IPS DF 6.9 (cell line): ENCODE measurements at regions not wholly inside any gene's neighbourhood (a gene's known extent, or its start where the extent isn't known, plus 50 kb on each side); places are given as distances from the start of the nearest gene placed in this dataset.

ENCODE experiments used
- DNase-seq: peaks from one replicate; pipeline ENCODE4 v3.0.0-alpha.2; 2013; ENCODE audit warnings: low read depth, low spot score
- H3K27ac ChIP-seq: one replicate; pipeline ENCODE4 v1.5.1; 2013; ENCODE audit warnings: low read length, control low read depth
- H3K27me3 ChIP-seq: 2 replicates; pipeline ENCODE4 v1.6.1; 2013; ENCODE audit warnings: mild to moderate bottlenecking, low read length; ENCODE audit not compliant: control insufficient read depth, insufficient read depth
- H3K36me3 ChIP-seq: 2 replicates; pipeline ENCODE4 v1.6.1; 2013; ENCODE audit warnings: low read length; ENCODE audit not compliant: control insufficient read depth, insufficient read depth
- H3K4me1 ChIP-seq: 2 replicates; pipeline ENCODE4 v1.6.1; 2013; ENCODE audit warnings: low read length; ENCODE audit not compliant: control insufficient read depth, insufficient read depth
- H3K4me3 ChIP-seq: 2 replicates; pipeline ENCODE4 v1.5.1; 2013; ENCODE audit warnings: mild to moderate bottlenecking, low read length
- H3K9me3 ChIP-seq: 2 replicates; pipeline ENCODE4 v1.6.1; 2013; ENCODE audit warnings: low read length, inconsistent platforms; ENCODE audit not compliant: control insufficient read depth, insufficient read depth
- WGBS: extraction: QIAGEN DNeasy Blood & Tissue Kit; methylation state at CpG from one replicate; pipeline ENCODE4 v1.1.7; 2013; ENCODE audit warnings: mixed read lengths, missing lambda C conversion rate; ENCODE audit not compliant: insufficient read length, insufficient coverage; 5-methylcytosine and 5-hydroxymethylcytosine counted together

DNA sequence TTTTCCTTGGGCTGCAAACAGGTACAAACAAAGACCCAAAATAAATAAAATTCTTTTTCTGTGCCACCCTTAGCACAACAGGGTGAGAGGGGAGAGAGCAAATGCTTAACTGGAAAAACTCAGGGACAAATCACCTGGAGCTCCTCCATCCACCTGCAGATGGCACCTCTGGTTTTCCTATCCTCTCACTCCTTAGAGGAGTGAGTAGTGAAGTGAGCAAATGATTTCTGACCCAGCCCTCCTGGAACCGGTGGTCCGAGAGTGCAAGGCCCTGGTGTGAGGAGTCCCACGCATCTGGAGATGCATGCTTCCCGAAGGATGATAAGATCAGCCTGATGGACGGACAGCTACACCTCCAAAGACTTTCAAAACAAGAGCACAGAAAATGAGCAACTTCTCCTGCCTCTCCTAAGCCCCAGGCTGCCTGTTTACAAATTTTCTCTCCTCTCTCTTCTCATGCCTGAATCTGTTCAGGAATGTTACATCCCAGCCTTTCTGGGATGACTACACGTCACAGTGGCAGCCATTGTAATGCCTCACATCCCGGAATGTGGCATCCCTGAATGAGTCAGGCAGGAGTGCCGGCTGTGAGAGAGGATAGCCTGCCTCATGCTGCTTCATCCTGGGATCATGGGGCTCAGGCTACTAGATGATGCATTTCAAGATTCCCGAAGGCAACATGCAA is 86.4 kb downstream of the ADRB2 start:
- no peak overlapping the region for H3K4me3 ChIP-seq
- H3K27me3 ChIP-seq, result no peaks in the 10 kb centered on the region
- no peaks in the 10 kb centered on the region for H3K9me3 ChIP-seq
- peaks cover 2% of the 10 kb centered on the region; the same call in 1 of the 2 replicates for H3K4me1 ChIP-seq
- no peaks in the 10 kb centered on the region for H3K36me3 ChIP-seq
- WGBS, result no CpG with 5 or more reads among the region's 9 CpGs
- H3K27ac ChIP-seq, result no peak overlapping the region
- peak; percentile 45 for DNase-seq

DNA sequence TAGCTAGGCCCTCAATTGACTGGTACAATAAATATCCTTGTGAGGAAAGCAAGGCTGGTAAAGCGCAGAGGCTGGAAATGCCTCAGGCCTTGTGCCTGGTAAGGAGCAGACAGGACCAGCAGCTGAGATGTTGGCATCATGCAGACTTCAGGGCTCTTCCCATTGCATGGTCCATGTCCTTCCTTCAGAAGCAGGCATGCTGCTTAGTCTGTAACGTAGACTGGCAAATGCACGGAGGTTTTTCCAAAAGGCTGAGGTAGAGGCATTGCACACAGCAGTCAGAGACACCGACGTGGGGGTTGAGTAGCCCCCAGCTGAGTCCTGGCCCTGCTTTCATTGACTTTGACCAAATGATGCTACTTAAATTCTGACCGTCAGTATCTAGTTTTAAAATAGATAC is 87.1 kb downstream of the ADRB2 start:
- DNase-seq, result no peak
- Histone ChIP-seq H3K9me3 (no peaks in the 10 kb centered on the region), H3K36me3 (no peaks in the 10 kb centered on the region), H3K4me1 (peaks cover 2% of the 10 kb centered on the region; the same call in 1 of the 2 replicates), H3K27ac (no peak overlapping the region), H3K4me3 (no peak overlapping the region), H3K27me3 (no peaks in the 10 kb centered on the region)
- WGBS, result no CpG with 5 or more reads among the region's 6 CpGs

DNA sequence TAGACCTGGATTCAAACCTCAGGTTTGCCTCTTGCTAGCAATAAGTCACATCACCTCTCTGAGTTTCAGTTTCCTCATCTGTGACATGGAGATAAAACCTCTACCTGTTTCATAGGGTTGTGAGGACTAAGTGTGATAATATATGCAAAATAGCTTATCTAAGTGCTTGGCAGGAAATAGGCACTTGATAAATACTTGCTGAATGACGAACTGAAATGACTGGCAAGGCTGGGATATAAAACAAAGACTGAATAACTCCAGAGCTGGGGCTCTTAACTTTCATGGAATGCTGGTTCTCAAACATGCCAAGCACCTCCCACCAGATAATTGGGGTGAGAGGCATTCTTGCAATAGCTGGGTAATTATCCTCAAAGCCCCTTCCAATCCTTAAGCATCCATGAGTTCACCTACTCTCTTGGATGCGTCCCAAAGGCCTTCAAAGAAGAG is 87.6 kb downstream of the ADRB2 start:
- no peak overlapping the region for H3K4me3 ChIP-seq
- no peak for DNase-seq
- H3K9me3 ChIP-seq, result no peaks in the 10 kb centered on the region
- peaks cover 2% of the 10 kb centered on the region; the same call in 1 of the 2 replicates for H3K4me1 ChIP-seq
- no peaks in the 10 kb centered on the region for H3K36me3 ChIP-seq
- WGBS, result no CpG with 5 or more reads among the region's 2 CpGs
- H3K27ac ChIP-seq, result no peak overlapping the region
- H3K27me3 ChIP-seq, result no peaks in the 10 kb centered on the region

DNA sequence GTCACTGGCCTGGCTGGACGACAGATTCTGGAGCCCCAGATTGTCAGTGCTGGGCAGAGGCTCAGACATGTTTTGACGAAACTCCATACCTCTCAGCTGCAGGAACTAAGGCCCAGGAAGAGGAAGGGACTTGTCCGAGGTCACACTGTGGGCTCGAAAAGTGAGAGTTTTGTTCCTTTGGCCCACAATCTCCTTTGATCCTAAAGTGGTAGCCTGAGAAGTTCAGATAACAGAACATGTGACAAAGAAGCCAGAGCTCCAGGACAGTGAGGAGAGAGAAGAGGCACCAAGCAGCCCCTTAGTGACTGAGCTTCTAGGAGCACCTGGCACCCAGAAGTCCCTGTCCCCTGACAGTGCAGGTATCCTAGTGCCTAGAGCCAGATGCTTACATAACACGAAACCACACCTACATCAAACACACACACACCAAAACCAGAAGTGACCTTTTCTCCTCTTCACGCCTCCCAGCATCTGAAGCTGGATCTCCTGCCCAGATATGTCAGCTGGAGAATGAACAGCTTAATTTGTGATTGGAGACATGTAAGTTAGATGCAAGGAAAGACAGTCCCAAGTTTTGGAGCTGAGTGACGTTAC is 88.9 kb downstream of the ADRB2 start:
- Histone ChIP-seq H3K4me3 (no peak overlapping the region), H3K27me3 (no peaks in the 10 kb centered on the region), H3K36me3 (no peaks in the 10 kb centered on the region), H3K9me3 (no peaks in the 10 kb centered on the region), H3K27ac (no peak overlapping the region), H3K4me1 (peaks cover 2% of the 10 kb centered on the region; the same call in 1 of the 2 replicates)
- no CpG with 5 or more reads among the region's 7 CpGs for WGBS
- no peak for DNase-seq

DNA sequence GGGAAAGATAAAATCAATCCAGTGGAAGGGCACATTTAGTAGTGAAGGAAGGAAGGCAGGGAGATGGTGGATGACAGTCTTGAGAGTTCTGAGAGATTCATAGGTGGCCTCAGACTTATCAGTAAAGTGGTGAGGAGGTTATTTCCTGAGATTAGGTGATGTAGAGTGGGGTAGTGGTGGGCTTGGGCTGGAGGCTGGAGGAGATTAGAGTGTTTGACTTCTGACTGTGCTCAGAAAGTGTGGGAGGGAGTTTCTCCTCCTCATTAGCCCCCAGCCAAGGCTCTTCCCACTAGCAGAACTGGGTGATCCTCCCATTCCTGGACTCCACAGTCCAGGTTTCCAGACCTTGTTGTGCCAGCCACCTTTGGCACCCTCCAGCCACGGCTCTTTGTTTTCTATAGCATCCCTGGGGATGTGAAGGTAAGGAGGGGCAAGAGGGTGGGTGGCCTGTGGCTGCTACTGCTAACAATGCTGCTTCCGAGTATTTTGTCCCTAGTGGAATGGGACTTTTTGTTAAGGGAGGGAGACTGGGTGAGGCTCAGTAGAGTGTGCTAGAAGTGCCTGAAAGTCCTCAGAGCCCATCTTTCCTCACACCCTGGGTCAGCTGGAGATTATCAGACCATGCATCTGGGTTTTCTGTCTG is 94.4 kb downstream of the ADRB2 start:
- no peak for DNase-seq
- Histone ChIP-seq H3K4me3 (no peak overlapping the region), H3K27me3 (no peaks in the 10 kb centered on the region), H3K9me3 (no peaks in the 10 kb centered on the region), H3K36me3 (no peaks in the 10 kb centered on the region), H3K27ac (no peak overlapping the region), H3K4me1 (no peaks in the 10 kb centered on the region)
- no CpG with 5 or more reads among the region's 2 CpGs for WGBS

DNA sequence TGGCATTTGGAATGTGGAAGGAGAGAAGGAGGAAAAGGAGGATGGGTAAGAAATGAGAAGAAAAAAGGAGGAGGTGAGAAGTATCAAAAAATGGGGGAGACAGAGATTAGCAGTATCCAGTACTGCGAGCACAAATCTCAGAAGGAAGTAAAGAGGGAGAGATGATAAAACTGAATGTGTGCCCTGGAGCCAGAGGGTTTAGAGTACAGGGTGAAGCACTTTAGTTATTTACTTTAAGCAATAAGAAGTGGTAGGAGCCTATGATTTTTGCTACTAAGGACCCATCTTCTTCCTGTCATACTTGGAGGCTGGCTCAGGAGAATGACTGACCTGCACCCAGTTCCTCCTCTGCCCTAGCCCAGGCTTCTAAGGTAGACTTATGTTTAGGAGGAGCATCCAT is 94.9 kb downstream of the ADRB2 start:
- H3K36me3 ChIP-seq, result no peaks in the 10 kb centered on the region
- no peaks in the 10 kb centered on the region for H3K9me3 ChIP-seq
- H3K4me3 ChIP-seq, result no peak overlapping the region
- WGBS, result no CpG with 5 or more reads among the region's 1 CpG
- no peaks in the 10 kb centered on the region for H3K4me1 ChIP-seq
- no peak for DNase-seq
- H3K27me3 ChIP-seq, result no peaks in the 10 kb centered on the region
- H3K27ac ChIP-seq, result no peak overlapping the region

- no peak for DNase-seq
- H3K36me3 ChIP-seq, result no peaks in the 10 kb centered on the region
- WGBS, result no CpG with 5 or more reads among the region's 1 CpG
- no peaks in the 10 kb centered on the region for H3K9me3 ChIP-seq
- no peak overlapping the region for H3K27ac ChIP-seq
- H3K4me1 ChIP-seq, result no peaks in the 10 kb centered on the region
- no peaks in the 10 kb centered on the region for H3K27me3 ChIP-seq
- H3K4me3 ChIP-seq, result no peak overlapping the region
These were observed 96.2 kb downstream of the ADRB2 start for GRCh38 chr5:148922606-148923005.

GRCh38 chr5:148923023-148923422 is 96.6 kb downstream of the ADRB2 start:
- Histone ChIP-seq H3K4me3 (no peak overlapping the region), H3K4me1 (no peaks in the 10 kb centered on the region), H3K27ac (no peak overlapping the region), H3K9me3 (no peaks in the 10 kb centered on the region), H3K27me3 (no peaks in the 10 kb centered on the region), H3K36me3 (no peaks in the 10 kb centered on the region)
- no CpG with 5 or more reads among the region's 1 CpG for WGBS
- no peak for DNase-seq

GRCh38 chr5:148924817-148925216 is 98.4 kb downstream of the ADRB2 start:
- Histone ChIP-seq H3K27ac (no peak overlapping the region), H3K9me3 (no peaks in the 10 kb centered on the region), H3K27me3 (no peaks in the 10 kb centered on the region), H3K36me3 (no peaks in the 10 kb centered on the region), H3K4me1 (no peaks in the 10 kb centered on the region), H3K4me3 (no peak overlapping the region)
- WGBS, result no CpG with 5 or more reads among the region's 5 CpGs
- no peak for DNase-seq

DNA sequence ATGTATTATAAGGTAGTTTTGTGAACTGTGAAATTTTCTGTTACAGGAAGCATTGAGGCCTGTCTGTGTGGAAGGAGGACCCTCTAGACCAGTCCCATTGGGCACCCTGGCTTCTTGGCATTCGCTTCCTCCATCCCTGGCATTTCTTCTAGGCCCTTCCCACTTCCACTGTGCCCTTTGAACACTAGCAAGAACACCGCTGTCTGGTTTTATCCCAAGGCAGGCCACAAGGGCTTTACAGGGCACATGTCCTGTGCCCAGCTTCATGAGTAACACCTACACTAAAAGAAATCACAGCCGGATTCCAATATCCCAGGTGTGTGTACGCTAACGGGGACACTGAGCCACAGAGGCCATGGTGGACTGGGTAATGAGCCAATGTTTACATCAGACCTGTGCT is 99.8 kb downstream of the ADRB2 start:
- no peak for DNase-seq
- whole genome bisulfite sequencing, result no CpG with 5 or more reads among the region's 5 CpGs
- Histone ChIP-seq H3K9me3 (no peaks in the 10 kb centered on the region), H3K4me3 (no peak overlapping the region), H3K27ac (no peak overlapping the region), H3K4me1 (no peaks in the 10 kb centered on the region), H3K36me3 (no peaks in the 10 kb centered on the region), H3K27me3 (no peaks in the 10 kb centered on the region)
